ENCODE measurements at regions not wholly inside any gene's neighbourhood (a gene's known extent, or its start where the extent isn't known, plus 50 kb on each side); places are given as distances from the start of the nearest gene placed in this dataset.

GRCh38 chr3:11699083-11699427 lies 55.3 kb upstream of the VGLL4 start:
- TF ChIP-seq CTCF (IDR thresholded peaks at IDR 0.05): no peak
- Histone ChIP-seq H3K36me3 (no peaks in the 10 kb centered on the region), H3K4me1 (ENCODE audit: control insufficient read depth in 1 of 2, insufficient read depth in 1 of 2, low read depth in 1 of 2, low read length in 1 of 2) (peaks cover 17 to 20% of the 10 kb centered on the region in 2 experiments), H3K27ac (no peak overlapping the region), H3K27me3 (no peaks in the 10 kb centered on the region), H3K4me3 (ENCODE audit: low read depth in 1 of 2, low read length in 1 of 2) (no peak overlapping the region), H3K9me3 (no peaks in the 10 kb centered on the region)

GRCh38 chr3:11698326-11699082 lies 54.8 kb upstream of the VGLL4 start:
- peaks cover 23 to 25% of the 10 kb centered on the region in 2 experiments for H3K4me1 ChIP-seq (ENCODE audit: control insufficient read depth in 1 of 2, insufficient read depth in 1 of 2, low read depth in 1 of 2, low read length in 1 of 2)
- H3K4me3 ChIP-seq (ENCODE audit: low read depth in 1 of 2, low read length in 1 of 2): no peak overlapping the region
- no peaks in the 10 kb centered on the region for H3K9me3 ChIP-seq
- no peaks in the 10 kb centered on the region for H3K27me3 ChIP-seq
- no peaks in the 10 kb centered on the region for H3K36me3 ChIP-seq
- TF ChIP-seq CTCF (IDR thresholded peaks at IDR 0.05): no peak
- no peak overlapping the region for H3K27ac ChIP-seq

GRCh38 chr3:11697701-11698100 lies 54.0 kb upstream of the VGLL4 start:
- H3K27me3 ChIP-seq: no peaks in the 10 kb centered on the region
- no peaks in the 10 kb centered on the region for H3K36me3 ChIP-seq
- H3K4me3 ChIP-seq (ENCODE audit: low read depth in 1 of 2, low read length in 1 of 2): no peak overlapping the region
- H3K4me1 ChIP-seq (ENCODE audit: control insufficient read depth in 1 of 2, insufficient read depth in 1 of 2, low read depth in 1 of 2, low read length in 1 of 2): peaks cover 31 to 33% of the 10 kb centered on the region in 2 experiments
- no peak overlapping the region for H3K27ac ChIP-seq
- no peaks in the 10 kb centered on the region for H3K9me3 ChIP-seq
- no peak for TF ChIP-seq CTCF (IDR thresholded peaks at IDR 0.05)

GRCh38 chr3:11696054-11696453 lies 52.3 kb upstream of the VGLL4 start:
- H3K27ac ChIP-seq: no peak overlapping the region
- H3K36me3 ChIP-seq: no peaks in the 10 kb centered on the region
- no peak overlapping the region for H3K4me3 ChIP-seq (ENCODE audit: low read depth in 1 of 2, low read length in 1 of 2)
- no peaks in the 10 kb centered on the region for H3K27me3 ChIP-seq
- H3K9me3 ChIP-seq: no peaks in the 10 kb centered on the region
- TF ChIP-seq CTCF (IDR thresholded peaks at IDR 0.05): no peak
- peaks cover 35 to 41% of the 10 kb centered on the region in 2 experiments for H3K4me1 ChIP-seq (ENCODE audit: control insufficient read depth in 1 of 2, insufficient read depth in 1 of 2, low read depth in 1 of 2, low read length in 1 of 2)

All from neutrophil (primary cell).